GM23338 (cell line): ENCODE measurements at regions not wholly inside any gene's neighbourhood (a gene's known extent, or its start where the extent isn't known, plus 50 kb on each side); places are given as distances from the start of the nearest gene placed in this dataset.

ENCODE experiments used
- ATAC-seq: fragments of 200-7000 bp; cut with Tn5 transposase; 3 replicates; pipeline ENCODE4 v1.9.1; 2020
- DNase-seq: peaks from one replicate; pipeline ENCODE4 v3.0.0-alpha.2; 2015; ENCODE audit warnings: low spot score
- H2AFZ ChIP-seq: fragments of 200-600 bp; sonication (generic); 2 replicates; pipeline ENCODE4 v1.8.0; 2016; ENCODE audit warnings: antibody characterized with exemption, mild to moderate bottlenecking, moderate library complexity
- H3F3A ChIP-seq: fragments of 200-600 bp; sonication (generic); replicated peaks from 2 replicates; pipeline ENCODE4 v1.8.0; 2017; ENCODE audit warnings: antibody characterized with exemption, mixed run types, low read depth
- H3K27ac ChIP-seq: fragments of 200-600 bp; sonication (generic); 2 replicates; pipeline ENCODE4 v1.6.1; 2016; ENCODE audit warnings: low read depth
- H3K27me3 ChIP-seq: fragments of 200-600 bp; sonication (generic); 2 replicates; pipeline ENCODE4 v1.8.0; 2016; ENCODE audit warnings: mild to moderate bottlenecking, mixed run types, moderate library complexity; ENCODE audit not compliant: insufficient read depth
- H3K36me3 ChIP-seq: fragments of 200-600 bp; sonication (generic); 2 replicates; pipeline ENCODE4 v1.8.0; 2016; ENCODE audit warnings: mild to moderate bottlenecking; ENCODE audit not compliant: insufficient read depth
- H3K4me1 ChIP-seq: fragments of 200-600 bp; sonication (generic); 2 replicates; pipeline ENCODE4 v1.8.0; 2016; ENCODE audit warnings: mild to moderate bottlenecking, moderate library complexity; ENCODE audit not compliant: insufficient read depth
- H3K4me2 ChIP-seq: fragments of 200-600 bp; sonication (generic); 2 replicates; pipeline ENCODE4 v1.7.1; 2017; ENCODE audit warnings: mixed run types
- H3K4me3 ChIP-seq: fragments of 200-600 bp; sonication (generic); 2 replicates; pipeline ENCODE4 v1.6.1; 2016; ENCODE audit warnings: mixed run types
- H3K79me2 ChIP-seq: fragments of 200-600 bp; sonication (generic); replicated peaks from 2 replicates; pipeline ENCODE4 v1.8.0; 2017; ENCODE audit warnings: mild to moderate bottlenecking; ENCODE audit not compliant: insufficient read depth
- H3K9me2 ChIP-seq: fragments of 200-600 bp; sonication (generic); 2 replicates; pipeline ENCODE4 v1.8.0; 2017; ENCODE audit not compliant: insufficient read depth
- H4K20me1 ChIP-seq: fragments of 200-600 bp; sonication (generic); replicated peaks from 2 replicates; pipeline ENCODE4 v1.8.0; 2017; ENCODE audit warnings: mild to moderate bottlenecking; ENCODE audit not compliant: insufficient read depth
- H3K27ac Mint-ChIP-seq: 2 replicates; pipeline ENCODE4 v1.8.0; 2020; ENCODE audit warnings: inconsistent platforms, mild to moderate bottlenecking, moderate library complexity, mixed read lengths
- H3K27me3 Mint-ChIP-seq: 3 replicates; pipeline ENCODE4 v1.8.0; 2022; ENCODE audit warnings: low read depth, mild to moderate bottlenecking, moderate library complexity, mixed read lengths, inconsistent platforms; ENCODE audit not compliant: insufficient read depth, poor library complexity
- H3K36me3 Mint-ChIP-seq: 3 replicates; pipeline ENCODE4 v1.8.0; 2021; ENCODE audit warnings: low read depth, mild to moderate bottlenecking, inconsistent platforms, moderate library complexity, mixed read lengths
- H3K4me1 Mint-ChIP-seq: 3 replicates; pipeline ENCODE4 v1.8.0; 2020; ENCODE audit warnings: mild to moderate bottlenecking, inconsistent platforms, mixed read lengths
- H3K4me3 Mint-ChIP-seq: 3 replicates; pipeline ENCODE4 v1.8.0; 2021; ENCODE audit warnings: moderate library complexity, mild to moderate bottlenecking, inconsistent platforms, mixed read lengths
- H3K9me3 Mint-ChIP-seq: 3 replicates; pipeline ENCODE4 v1.8.0; 2020; ENCODE audit warnings: moderate library complexity, mild to moderate bottlenecking, inconsistent platforms, mixed read lengths
- CTCF ChIP-seq, 2 experiments: fragments of 200-600 bp in 1 of 2; sonication (generic) in 1 of 2; conservative IDR thresholded peaks; 2 replicates each; pipeline versions ENCODE4 v1.5.1 to v1.6.1; 2016 to 2017; ENCODE audit warnings: antibody characterized with exemption in 2 of 2, low read depth in 2 of 2, mild to moderate bottlenecking in 2 of 2, moderate library complexity in 1 of 2
- ETS1 ChIP-seq: IDR thresholded peaks from 2 replicates; pipeline ENCODE4 v1.6.1; 2016; ENCODE audit warnings: antibody characterized with exemption
- EZH2 ChIP-seq: fragments of 200-600 bp; sonication (generic); IDR thresholded peaks from one replicate; pipeline ENCODE4 v1.8.0; 2017; ENCODE audit warnings: antibody characterized with exemption, mild to moderate bottlenecking, low read depth; ENCODE audit not compliant: unreplicated experiment
- EZH2phosphoT487 ChIP-seq: fragments of 200-600 bp; sonication (generic); IDR thresholded peaks from one replicate; pipeline ENCODE4 v1.8.1; 2018; ENCODE audit warnings: antibody characterized with exemption; ENCODE audit not compliant: unreplicated experiment
- JUNB ChIP-seq: IDR thresholded peaks from one replicate; pipeline ENCODE4 v1.6.1; 2016; ENCODE audit warnings: antibody characterized with exemption; ENCODE audit not compliant: unreplicated experiment
- NANOG ChIP-seq: IDR thresholded peaks from 2 replicates; pipeline ENCODE4 v1.6.1; 2016; ENCODE audit warnings: antibody characterized with exemption, borderline replicate concordance
- POLR2AphosphoS5 ChIP-seq: IDR thresholded peaks from 2 replicates; pipeline ENCODE4 v1.6.1; 2016; ENCODE audit warnings: antibody characterized with exemption, low read depth
- REST ChIP-seq: IDR thresholded peaks from one replicate; pipeline ENCODE4 v1.6.1; 2018; ENCODE audit warnings: antibody characterized with exemption; ENCODE audit not compliant: unreplicated experiment
- STAT1 ChIP-seq: IDR thresholded peaks from one replicate; pipeline ENCODE4 v1.6.1; 2016; ENCODE audit warnings: antibody characterized with exemption; ENCODE audit not compliant: unreplicated experiment
- ZNF114 ChIP-seq: fragments of 250-450 bp; sonication (Bioruptor Pico); IDR thresholded peaks from 2 replicates; pipeline ENCODE4 v1.5.0; 2020; ENCODE audit warnings: mild to moderate bottlenecking, moderate library complexity
- ZNF331 ChIP-seq: fragments of 250-450 bp; sonication (Bioruptor Pico); IDR thresholded peaks from 2 replicates; pipeline ENCODE4 v1.5.0; 2020; ENCODE audit warnings: low read depth, mild to moderate bottlenecking, moderate library complexity
- ZNF462 ChIP-seq: fragments of 250-450 bp; sonication (Bioruptor Pico); IDR thresholded peaks from 2 replicates; pipeline ENCODE4 v1.5.0; 2020; ENCODE audit warnings: mild to moderate bottlenecking, moderate library complexity

- no peak for TF ChIP-seq ZNF462 (CRISPR knock-in tag)
- TF ChIP-seq NANOG, result no peak
- TF ChIP-seq ZNF114 (CRISPR knock-in tag), result no peak
- no peak for TF ChIP-seq POLR2AphosphoS5
- no peak for TF ChIP-seq JUNB
Measured at GRCh38 chr1:176338877-176339276, 124.1 kb upstream of the PAPPA2 start (continued).

GRCh38 chr1:176330782-176331181, 123.7 kb upstream of the COP1 start:
- Histone ChIP-seq H3K27ac (no peak overlapping the region), H3K4me3 (no peak overlapping the region), H3K4me1 (no peaks in the 10 kb centered on the region), H3K79me2 (no peaks in the 10 kb centered on the region), H3K27me3 (no peaks in the 10 kb centered on the region), H2AFZ (no peak overlapping the region), H4K20me1 (no peaks in the 10 kb centered on the region), H3K36me3 (no peaks in the 10 kb centered on the region), H3K4me2 (no peak overlapping the region), H3K9me2 (no peaks in the 10 kb centered on the region), H3F3A (no peaks in the 10 kb centered on the region)
- no peak overlapping the region for H3K4me3 Mint-ChIP-seq
- DNase-seq, result no peak
- H3K9me3 Mint-ChIP-seq, result no peaks in the 10 kb centered on the region
- H3K27ac Mint-ChIP-seq, result no peak overlapping the region
- no peaks in the 10 kb centered on the region for H3K36me3 Mint-ChIP-seq
- no peaks in the 10 kb centered on the region for H3K4me1 Mint-ChIP-seq
- ATAC-seq, result no peak
- H3K27me3 Mint-ChIP-seq, result no peaks in the 10 kb centered on the region
- TF ChIP-seq ETS1, result no peak
- no peak for TF ChIP-seq POLR2AphosphoS5
- TF ChIP-seq REST, result no peak
- no peak for TF ChIP-seq EZH2
- no peak for TF ChIP-seq STAT1
- no peak for TF ChIP-seq ZNF114 (CRISPR knock-in tag)
- no peak for TF ChIP-seq JUNB
- TF ChIP-seq ZNF331, result no peak
- TF ChIP-seq EZH2phosphoT487, result no peak
- TF ChIP-seq NANOG, result no peak
- no peak for TF ChIP-seq CTCF (conservative IDR thresholded peaks at IDR 0.05; ENCODE audit: low read depth in 2 of 2)
